Tibial nerve (tissue), 4 donors: ENCODE measurements at regions not wholly inside any gene's neighbourhood (a gene's known extent, or its start where the extent isn't known, plus 50 kb on each side); places are given as distances from the start of the nearest gene placed in this dataset.

Source experiments
- DNase-seq, 2 donors: peaks; one replicate each; pipeline ENCODE4 v3.0.0-alpha.2; 2019; ENCODE audit warnings: low spot score in 2 of 2
- H3K27ac ChIP-seq, 4 donors: fragments of 200-600 bp; sonication (generic) in 3 of 4; one replicate each; pipeline ENCODE4 v1.5.1; 2017 to 2019; ENCODE audit warnings: mild to moderate bottlenecking in 1 of 4
- H3K27me3 ChIP-seq, 2 donors: fragments of 200-600 bp; sonication (generic) in 1 of 2; one replicate each; pipeline versions ENCODE4 v1.5.1 to v1.6.0; 2017 to 2019
- H3K36me3 ChIP-seq, 3 donors: fragments of 200-600 bp; sonication (generic); one replicate each; pipeline ENCODE4 v1.5.1; 2018 to 2019
- H3K4me1 ChIP-seq, 4 donors: fragments of 200-600 bp; sonication (generic) in 3 of 4; one replicate each; pipeline ENCODE4 v1.5.1; 2017 to 2019
- H3K4me3 ChIP-seq, 4 donors: fragments of 200-600 bp; sonication (generic) in 3 of 4; one replicate each; pipeline ENCODE4 v1.5.1; 2017 to 2019; ENCODE audit warnings: mild to moderate bottlenecking in 1 of 4, moderate library complexity in 1 of 4
- H3K9me3 ChIP-seq, 4 donors: fragments of 200-600 bp; sonication (generic) in 3 of 4; one replicate each; pipeline ENCODE4 v1.5.1; 2017 to 2019
- EP300 ChIP-seq, 2 donors: sonication (generic); formaldehyde crosslinking; IDR thresholded peaks; one replicate each; pipeline ENCODE4 v1.6.1; 2017; ENCODE audit warnings: antibody characterized with exemption in 2 of 2, mild to moderate bottlenecking in 1 of 2
- POLR2A ChIP-seq, 2 donors: fragments of 450-650 bp; IDR thresholded peaks; one replicate each; pipeline ENCODE4 v1.6.1; 2017; ENCODE audit warnings: antibody characterized with exemption in 2 of 2, mild to moderate bottlenecking in 2 of 2, moderate library complexity in 2 of 2
- WGBS, 2 donors: methylation state at CpG; one replicate each; pipeline ENCODE4 v1.1.5; 2018; 5-methylcytosine and 5-hydroxymethylcytosine counted together
- TF ChIP-seq, protein P1 (sequence below), 5 experiments: fragments of 200-600 bp in 3 of 5; fragments of 450-650 bp in 2 of 5; sonication (generic) in 3 of 5; IDR thresholded peaks; one replicate each; pipeline ENCODE4 v1.5.1; 2016 to 2019; ENCODE audit warnings: antibody characterized with exemption in 5 of 5, mild to moderate bottlenecking in 3 of 5, moderate library complexity in 2 of 5

DNA sequence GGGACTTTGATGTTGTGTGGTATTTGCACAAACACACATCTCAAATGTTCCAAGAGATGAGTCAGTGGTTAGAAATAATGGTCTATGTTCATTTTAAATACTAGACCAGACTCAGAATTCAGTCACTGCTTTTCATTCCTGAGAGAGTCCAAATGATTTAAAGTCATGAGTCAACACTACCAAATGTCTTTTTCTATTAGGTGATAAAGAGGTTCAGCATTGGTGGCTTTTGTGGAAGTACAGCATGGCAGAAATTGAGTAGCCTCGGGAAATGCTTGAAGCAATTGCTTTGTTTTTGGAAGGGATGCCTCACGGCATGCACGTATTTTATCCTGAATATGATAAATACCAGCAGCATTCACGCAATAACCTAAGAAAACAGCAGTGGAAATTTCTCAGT, 115.7 kb downstream of the DIO2 start:
- H3K27ac ChIP-seq = no peak overlapping the region
- H3K36me3 ChIP-seq = no peaks in the 10 kb centered on the region
- TF ChIP-seq, protein P1, sequence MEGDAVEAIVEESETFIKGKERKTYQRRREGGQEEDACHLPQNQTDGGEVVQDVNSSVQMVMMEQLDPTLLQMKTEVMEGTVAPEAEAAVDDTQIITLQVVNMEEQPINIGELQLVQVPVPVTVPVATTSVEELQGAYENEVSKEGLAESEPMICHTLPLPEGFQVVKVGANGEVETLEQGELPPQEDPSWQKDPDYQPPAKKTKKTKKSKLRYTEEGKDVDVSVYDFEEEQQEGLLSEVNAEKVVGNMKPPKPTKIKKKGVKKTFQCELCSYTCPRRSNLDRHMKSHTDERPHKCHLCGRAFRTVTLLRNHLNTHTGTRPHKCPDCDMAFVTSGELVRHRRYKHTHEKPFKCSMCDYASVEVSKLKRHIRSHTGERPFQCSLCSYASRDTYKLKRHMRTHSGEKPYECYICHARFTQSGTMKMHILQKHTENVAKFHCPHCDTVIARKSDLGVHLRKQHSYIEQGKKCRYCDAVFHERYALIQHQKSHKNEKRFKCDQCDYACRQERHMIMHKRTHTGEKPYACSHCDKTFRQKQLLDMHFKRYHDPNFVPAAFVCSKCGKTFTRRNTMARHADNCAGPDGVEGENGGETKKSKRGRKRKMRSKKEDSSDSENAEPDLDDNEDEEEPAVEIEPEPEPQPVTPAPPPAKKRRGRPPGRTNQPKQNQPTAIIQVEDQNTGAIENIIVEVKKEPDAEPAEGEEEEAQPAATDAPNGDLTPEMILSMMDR (IDR thresholded peaks at IDR 0.05) = no peak
- TF ChIP-seq POLR2A (IDR thresholded peaks at IDR 0.05) (no peak), EP300 (IDR thresholded peaks at IDR 0.05) (no peak)
- H3K4me3 ChIP-seq = no peak overlapping the region
- peaks cover 0 to 11% (median 3%) of the 10 kb centered on the region in 4 donors for H3K4me1 ChIP-seq
- DNase-seq = no peak
- 65 to 71% methylated on average over 4 of the region's 4 CpGs for WGBS, 2 donors
- no peaks in the 10 kb centered on the region for H3K27me3 ChIP-seq
- H3K9me3 ChIP-seq = no peaks in the 10 kb centered on the region

DNA sequence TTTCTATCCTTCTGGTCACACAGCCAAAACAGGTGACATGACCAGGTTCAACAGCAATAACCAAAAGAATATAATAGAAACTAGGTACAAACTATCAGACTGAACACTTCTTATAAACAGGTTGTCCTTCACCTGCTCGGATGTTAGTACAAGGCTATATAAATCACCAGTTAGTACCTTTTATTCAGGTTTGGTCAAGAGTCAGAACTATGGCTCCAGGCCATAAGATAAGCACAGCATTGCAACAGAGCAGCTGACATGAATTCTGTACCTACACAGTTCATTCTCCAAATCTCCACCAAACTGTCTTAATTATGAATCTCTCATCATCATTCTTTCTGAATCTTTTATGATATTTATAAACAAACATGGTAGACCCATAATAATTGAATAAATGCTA, 123.9 kb downstream of the DIO2 start:
- Histone ChIP-seq H3K27me3 (no peaks in the 10 kb centered on the region), H3K36me3 (no peaks in the 10 kb centered on the region), H3K9me3 (no peaks in the 10 kb centered on the region), H3K4me3 (no peak overlapping the region), H3K4me1 (no peaks in the 10 kb centered on the region), H3K27ac (no peak overlapping the region)
- TF ChIP-seq POLR2A (IDR thresholded peaks at IDR 0.05) (no peak), EP300 (IDR thresholded peaks at IDR 0.05) (no peak)
- TF ChIP-seq, protein P1 (IDR thresholded peaks at IDR 0.05) = no peak
- DNase-seq = no peak
- 92 to 94% methylated on average over 1 of the region's 1 CpG for WGBS, 2 donors

DNA sequence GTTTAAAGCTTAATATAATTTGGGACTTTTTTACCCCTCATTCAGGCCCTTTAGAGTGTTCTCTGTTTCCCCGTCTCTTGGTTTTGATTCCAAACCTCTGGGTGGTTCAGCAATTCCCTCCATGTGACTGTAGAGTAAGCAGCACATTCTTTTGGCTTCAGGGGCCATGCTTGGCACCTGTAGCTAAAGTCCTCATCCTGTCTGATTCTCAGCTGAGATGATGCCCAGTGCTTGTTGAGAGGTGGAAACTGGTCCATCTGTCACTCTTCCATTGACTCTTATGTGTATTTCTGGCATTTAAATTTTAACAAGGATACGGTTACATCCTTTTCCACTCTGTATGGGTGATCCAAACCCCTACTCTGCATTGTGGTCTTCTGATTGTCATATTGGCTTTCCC, 127.1 kb downstream of the DIO2 start:
- DNase-seq = no peak
- WGBS, 2 donors = 91 to 93% methylated on average over 2 of the region's 2 CpGs
- TF ChIP-seq, protein P1 (IDR thresholded peaks at IDR 0.05) = no peak
- no peak for TF ChIP-seq EP300 (IDR thresholded peaks at IDR 0.05)
- no peak for TF ChIP-seq POLR2A (IDR thresholded peaks at IDR 0.05)
- Histone ChIP-seq H3K27me3 (no peaks in the 10 kb centered on the region), H3K36me3 (no peaks in the 10 kb centered on the region), H3K4me1 (no peaks in the 10 kb centered on the region), H3K9me3 (no peaks in the 10 kb centered on the region), H3K4me3 (no peak overlapping the region), H3K27ac (no peak overlapping the region)

DNA sequence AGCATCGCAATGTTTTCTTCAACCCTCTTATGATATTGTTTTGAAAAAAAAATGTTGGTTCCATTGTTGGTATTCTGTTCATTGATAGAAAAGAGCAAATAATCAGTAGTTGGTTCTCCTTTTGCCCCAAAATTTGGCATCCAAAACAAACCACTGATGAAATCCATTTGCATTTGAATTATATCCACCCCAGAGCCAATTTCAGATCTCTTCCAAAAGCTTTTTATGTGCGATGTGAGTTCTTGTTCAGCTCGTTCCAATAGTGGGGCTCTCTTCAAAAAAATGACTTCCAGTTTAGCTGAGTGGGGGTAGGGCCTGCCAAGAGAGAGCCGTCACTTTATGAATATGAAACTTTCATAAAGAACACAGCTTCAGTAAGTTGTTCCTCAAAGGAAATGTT, 130.7 kb downstream of the DIO2 start:
- Histone ChIP-seq H3K36me3 (no peaks in the 10 kb centered on the region), H3K27ac (no peak overlapping the region), H3K27me3 (no peaks in the 10 kb centered on the region), H3K9me3 (no peaks in the 10 kb centered on the region), H3K4me1 (no peaks in the 10 kb centered on the region), H3K4me3 (no peak overlapping the region)
- TF ChIP-seq, protein P1 (IDR thresholded peaks at IDR 0.05) = no peak
- TF ChIP-seq EP300 (IDR thresholded peaks at IDR 0.05) (no peak), POLR2A (IDR thresholded peaks at IDR 0.05) (no peak)
- 58 to 63% methylated on average over 4 of the region's 4 CpGs for WGBS, 2 donors
- no peak for DNase-seq

DNA sequence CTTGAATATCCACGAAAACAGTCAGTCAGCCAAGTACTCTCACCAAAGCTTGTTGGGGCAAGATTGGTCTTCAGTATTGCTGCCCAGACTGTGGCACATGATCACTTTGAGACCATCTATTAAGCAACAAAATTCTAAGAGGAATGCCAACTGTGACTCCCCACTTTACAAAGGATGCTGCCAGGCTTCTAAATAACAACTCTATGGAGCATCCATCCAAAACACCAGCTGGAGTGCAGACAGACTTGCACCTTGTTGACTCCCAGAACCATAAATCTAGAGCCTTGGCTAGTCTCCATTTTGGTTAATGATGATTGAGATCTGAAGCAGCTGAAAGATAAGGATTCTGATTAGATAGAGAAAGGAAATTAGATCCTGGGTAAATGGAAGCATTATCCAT, 132.8 kb downstream of the DIO2 start:
- H3K4me3 ChIP-seq = no peak overlapping the region
- no peak overlapping the region for H3K27ac ChIP-seq
- TF ChIP-seq EP300 (IDR thresholded peaks at IDR 0.05) (no peak), POLR2A (IDR thresholded peaks at IDR 0.05) (no peak)
- TF ChIP-seq, protein P1 (IDR thresholded peaks at IDR 0.05) = no peak
- H3K36me3 ChIP-seq = no peaks in the 10 kb centered on the region
- no peaks in the 10 kb centered on the region for H3K27me3 ChIP-seq
- 79% methylated on average over 1 of the region's 1 CpG for WGBS, 2 donors
- DNase-seq = no peak
- no peaks in the 10 kb centered on the region for H3K9me3 ChIP-seq
- no peaks in the 10 kb centered on the region for H3K4me1 ChIP-seq
